Astrocyte (in vitro differentiated cells and primary cell): ENCODE measurements at regions not wholly inside any gene's neighbourhood (a gene's known extent, or its start where the extent isn't known, plus 50 kb on each side); places are given as distances from the start of the nearest gene placed in this dataset.

Source experiments
- DNase-seq: peaks from one replicate; pipeline ENCODE4 v3.0.0-alpha.2; 2010; ENCODE audit warnings: low read depth
- FAIRE-seq: peaks from 2 replicates; lab custom pipeline; 2011; peaks lifted over from hg19 to GRCh38; lab: Jason Lieb, UNC
- H2AFZ ChIP-seq: 2 replicates; pipeline ENCODE4 v1.6.0; 2012; ENCODE audit warnings: low read depth, low read length, inconsistent platforms
- H3K27ac ChIP-seq: 2 replicates; pipeline ENCODE4 v1.5.1; 2011; ENCODE audit warnings: low read depth, low read length, inconsistent platforms
- H3K27me3 ChIP-seq: 2 replicates; pipeline ENCODE4 v1.6.0; 2011; ENCODE audit warnings: low read length, inconsistent platforms; ENCODE audit not compliant: insufficient read depth
- H3K36me3 ChIP-seq: 2 replicates; pipeline ENCODE4 v1.5.1; 2011; ENCODE audit warnings: low read length, inconsistent platforms; ENCODE audit not compliant: insufficient read depth
- H3K4me1 ChIP-seq: 2 replicates; pipeline ENCODE4 v1.5.1; 2011; ENCODE audit warnings: low read length, inconsistent platforms; ENCODE audit not compliant: insufficient read depth
- H3K4me2 ChIP-seq: 2 replicates; pipeline ENCODE4 v1.6.0; 2012; ENCODE audit warnings: low read length, inconsistent platforms
- H3K4me3 ChIP-seq: 2 replicates; pipeline ENCODE4 v1.5.1; 2011; ENCODE audit warnings: low read depth, mild to moderate bottlenecking, low read length, inconsistent platforms; ENCODE audit not compliant: insufficient read depth
- H3K79me2 ChIP-seq: 2 replicates; pipeline ENCODE4 v1.6.0; 2012; ENCODE audit warnings: mild to moderate bottlenecking, low read length, inconsistent platforms; ENCODE audit not compliant: insufficient read depth
- H3K9ac ChIP-seq: 2 replicates; pipeline ENCODE4 v1.6.0; 2012; ENCODE audit warnings: mild to moderate bottlenecking, low read length, inconsistent platforms
- H3K9me3 ChIP-seq: 2 replicates; pipeline ENCODE4 v1.5.1; 2012; ENCODE audit warnings: low read depth, mild to moderate bottlenecking, low read length, inconsistent platforms; ENCODE audit not compliant: insufficient read depth
- H4K20me1 ChIP-seq: 2 replicates; pipeline ENCODE4 v1.6.0; 2012; ENCODE audit warnings: low read length, inconsistent platforms; ENCODE audit not compliant: insufficient read depth
- H3K27ac Mint-ChIP-seq: one replicate; pipeline ENCODE4 v1.8.0; 2021; ENCODE audit warnings: mild to moderate bottlenecking, mixed read lengths; ENCODE audit not compliant: unreplicated experiment
- H3K27me3 Mint-ChIP-seq: one replicate; pipeline ENCODE4 v1.8.0; 2021; ENCODE audit warnings: low read depth, mixed read lengths; ENCODE audit not compliant: unreplicated experiment
- H3K36me3 Mint-ChIP-seq: one replicate; pipeline ENCODE4 v1.8.0; 2021; ENCODE audit warnings: low read depth, mixed read lengths; ENCODE audit not compliant: unreplicated experiment
- H3K4me1 Mint-ChIP-seq: one replicate; pipeline ENCODE4 v1.8.0; 2021; ENCODE audit warnings: low read depth, mixed read lengths; ENCODE audit not compliant: unreplicated experiment
- H3K4me3 Mint-ChIP-seq: one replicate; pipeline ENCODE4 v1.8.0; 2021; ENCODE audit warnings: mild to moderate bottlenecking, moderate library complexity, mixed read lengths; ENCODE audit not compliant: unreplicated experiment
- H3K9me3 Mint-ChIP-seq: one replicate; pipeline ENCODE4 v1.8.0; 2021; ENCODE audit warnings: mild to moderate bottlenecking, mixed read lengths; ENCODE audit not compliant: unreplicated experiment
- EZH2 ChIP-seq: IDR thresholded peaks from 2 replicates; pipeline ENCODE4 v1.6.1; 2012; ENCODE audit warnings: mild to moderate bottlenecking, low read length, inconsistent platforms; ENCODE audit not compliant: insufficient read depth
- TF ChIP-seq, protein P1 (sequence below): IDR thresholded peaks from 2 replicates; pipeline ENCODE4 v1.5.1; 2011; ENCODE audit warnings: low read depth, mild to moderate bottlenecking, inconsistent platforms, low read length, moderate library complexity; ENCODE audit not compliant: insufficient read depth

GRCh38 chr1:79530476-79530875, 523.9 kb upstream of the ADGRL4 start:
- Mint-ChIP-seq H3K9me3 (no peaks in the 10 kb centered on the region), H3K27ac (no peak overlapping the region), H3K4me1 (no peaks in the 10 kb centered on the region), H3K27me3 (no peaks in the 10 kb centered on the region), H3K4me3 (no peak overlapping the region), H3K36me3 (no peaks in the 10 kb centered on the region)
- Histone ChIP-seq H3K79me2 (no peaks in the 10 kb centered on the region), H3K36me3 (no peaks in the 10 kb centered on the region), H2AFZ (no peak overlapping the region), H3K9me3 (no peaks in the 10 kb centered on the region), H4K20me1 (no peaks in the 10 kb centered on the region), H3K27me3 (no peaks in the 10 kb centered on the region), H3K4me1 (no peaks in the 10 kb centered on the region), H3K4me3 (no peak overlapping the region), H3K27ac (no peak overlapping the region), H3K9ac (no peak overlapping the region), H3K4me2 (no peak overlapping the region)
- TF ChIP-seq EZH2, result no peak
- TF ChIP-seq, protein P1, sequence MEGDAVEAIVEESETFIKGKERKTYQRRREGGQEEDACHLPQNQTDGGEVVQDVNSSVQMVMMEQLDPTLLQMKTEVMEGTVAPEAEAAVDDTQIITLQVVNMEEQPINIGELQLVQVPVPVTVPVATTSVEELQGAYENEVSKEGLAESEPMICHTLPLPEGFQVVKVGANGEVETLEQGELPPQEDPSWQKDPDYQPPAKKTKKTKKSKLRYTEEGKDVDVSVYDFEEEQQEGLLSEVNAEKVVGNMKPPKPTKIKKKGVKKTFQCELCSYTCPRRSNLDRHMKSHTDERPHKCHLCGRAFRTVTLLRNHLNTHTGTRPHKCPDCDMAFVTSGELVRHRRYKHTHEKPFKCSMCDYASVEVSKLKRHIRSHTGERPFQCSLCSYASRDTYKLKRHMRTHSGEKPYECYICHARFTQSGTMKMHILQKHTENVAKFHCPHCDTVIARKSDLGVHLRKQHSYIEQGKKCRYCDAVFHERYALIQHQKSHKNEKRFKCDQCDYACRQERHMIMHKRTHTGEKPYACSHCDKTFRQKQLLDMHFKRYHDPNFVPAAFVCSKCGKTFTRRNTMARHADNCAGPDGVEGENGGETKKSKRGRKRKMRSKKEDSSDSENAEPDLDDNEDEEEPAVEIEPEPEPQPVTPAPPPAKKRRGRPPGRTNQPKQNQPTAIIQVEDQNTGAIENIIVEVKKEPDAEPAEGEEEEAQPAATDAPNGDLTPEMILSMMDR, result no peak
- DNase-seq (no peak), FAIRE-seq (no peak)

DNA sequence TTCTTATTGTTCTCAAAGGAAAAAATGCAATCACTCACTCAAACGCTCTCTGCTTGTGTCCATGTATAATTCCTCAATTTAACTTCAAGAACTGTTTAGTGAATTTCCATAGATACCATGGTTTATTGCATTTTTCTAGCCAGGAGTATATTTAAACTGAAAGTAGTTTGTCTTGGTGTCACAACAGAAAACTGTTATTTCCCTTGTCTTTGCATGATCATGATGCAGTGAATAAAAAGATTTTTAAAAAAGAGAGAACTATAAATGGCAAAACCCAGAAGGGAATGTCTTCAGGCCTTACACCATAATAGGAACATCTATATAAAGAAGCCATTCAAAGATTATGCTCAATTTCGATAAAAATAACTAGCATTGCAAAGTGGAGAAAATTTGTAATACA, 523.5 kb upstream of the ADGRL4 start:
- H3K9ac ChIP-seq, result no peak overlapping the region
- H3K4me2 ChIP-seq, result no peak overlapping the region
- H3K79me2 ChIP-seq, result no peaks in the 10 kb centered on the region
- no peaks in the 10 kb centered on the region for H3K36me3 ChIP-seq
- no peaks in the 10 kb centered on the region for H3K27me3 ChIP-seq
- H4K20me1 ChIP-seq, result no peaks in the 10 kb centered on the region
- FAIRE-seq (no peak), DNase-seq (no peak)
- no peak overlapping the region for H3K4me3 ChIP-seq
- H3K4me1 ChIP-seq, result no peaks in the 10 kb centered on the region
- no peaks in the 10 kb centered on the region for H3K4me1 Mint-ChIP-seq
- H3K9me3 ChIP-seq, result no peaks in the 10 kb centered on the region
- H3K36me3 Mint-ChIP-seq, result no peaks in the 10 kb centered on the region
- no peak overlapping the region for H3K27ac Mint-ChIP-seq
- no peak for TF ChIP-seq EZH2
- TF ChIP-seq, protein P1, result no peak
- no peak overlapping the region for H2AFZ ChIP-seq
- no peaks in the 10 kb centered on the region for H3K27me3 Mint-ChIP-seq
- H3K4me3 Mint-ChIP-seq, result no peak overlapping the region
- no peaks in the 10 kb centered on the region for H3K9me3 Mint-ChIP-seq
- no peak overlapping the region for H3K27ac ChIP-seq

DNA sequence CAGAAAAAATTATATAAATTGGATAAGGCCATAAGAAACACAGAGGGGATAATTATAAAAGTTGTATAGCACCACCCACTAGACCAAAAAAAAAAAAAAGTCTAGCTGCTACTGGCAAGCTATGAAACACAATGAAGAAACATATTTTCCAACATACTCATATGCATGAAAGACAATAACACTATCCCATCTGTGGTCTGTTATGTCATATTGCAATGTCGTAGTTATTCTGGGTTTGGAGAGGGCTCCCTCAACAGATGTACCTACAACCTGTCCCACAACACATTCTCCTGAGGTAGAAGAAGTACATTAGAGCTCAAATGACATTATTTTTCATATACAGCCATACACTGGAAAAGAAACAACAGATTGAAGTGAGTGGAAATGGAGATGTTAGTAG, 517.6 kb upstream of the ADGRL4 start:
- no peaks in the 10 kb centered on the region for H3K9me3 ChIP-seq
- Mint-ChIP-seq H3K4me1 (no peaks in the 10 kb centered on the region), H3K9me3 (peaks cover 2% of the 10 kb centered on the region), H3K27ac (no peak overlapping the region), H3K27me3 (no peaks in the 10 kb centered on the region), H3K4me3 (no peak overlapping the region), H3K36me3 (no peaks in the 10 kb centered on the region)
- no peaks in the 10 kb centered on the region for H4K20me1 ChIP-seq
- H3K4me1 ChIP-seq, result no peaks in the 10 kb centered on the region
- FAIRE-seq (no peak), DNase-seq (no peak)
- H3K27me3 ChIP-seq, result no peaks in the 10 kb centered on the region
- H3K4me2 ChIP-seq, result no peak overlapping the region
- no peak overlapping the region for H3K27ac ChIP-seq
- H3K36me3 ChIP-seq, result no peaks in the 10 kb centered on the region
- TF ChIP-seq EZH2, result no peak
- TF ChIP-seq, protein P1, result no peak
- H3K4me3 ChIP-seq, result no peak overlapping the region
- H2AFZ ChIP-seq, result no peak overlapping the region
- no peaks in the 10 kb centered on the region for H3K79me2 ChIP-seq
- no peak overlapping the region for H3K9ac ChIP-seq
